ENCODE measurements at regions not wholly inside any gene's neighbourhood (a gene's known extent, or its start where the extent isn't known, plus 50 kb on each side); places are given as distances from the start of the nearest gene placed in this dataset.
A peak's percentile ranks its signal among the peaks of the same experiment; 100 is the strongest.

- no peak for DNase-seq (ENCODE audit: low read depth)
These were observed 377.1 kb downstream of the VPS13C start for GRCh38 chr15:61682891-61683735.

GRCh38 chr15:61681676-61682075 lies 378.6 kb downstream of the VPS13C start:
- DNase-seq (ENCODE audit: low read depth), result no peak

- no peak for DNase-seq (ENCODE audit: low read depth)
These were observed 379.2 kb downstream of the VPS13C start for GRCh38 chr15:61681038-61681418.

GRCh38 chr15:61680260-61681037 lies 379.8 kb downstream of the VPS13C start:
- DNase-seq (ENCODE audit: low read depth), result no peak

- DNase-seq (ENCODE audit: low read depth), result no peak
These were observed 388.5 kb downstream of the VPS13C start for GRCh38 chr15:61671736-61672135.

- no peak for DNase-seq (ENCODE audit: low read depth)
These were observed 391.8 kb downstream of the VPS13C start for GRCh38 chr15:61668444-61668843.

GRCh38 chr15:61661791-61662190 lies 398.5 kb downstream of the VPS13C start:
- no peak for DNase-seq (ENCODE audit: low read depth)

- no peak for DNase-seq (ENCODE audit: low read depth)
These were observed 399.7 kb downstream of the VPS13C start for GRCh38 chr15:61660579-61660978.

- DNase-seq (ENCODE audit: low read depth), result no peak
These were observed 400.6 kb downstream of the VPS13C start for GRCh38 chr15:61659566-61660190.

- no peak for DNase-seq (ENCODE audit: low read depth)
These were observed 402.8 kb downstream of the VPS13C start for GRCh38 chr15:61657461-61657860.

GRCh38 chr15:61656391-61656790 lies 403.9 kb downstream of the VPS13C start:
- no peak for DNase-seq (ENCODE audit: low read depth)

GRCh38 chr15:61655881-61656280 lies 404.4 kb downstream of the VPS13C start:
- DNase-seq (ENCODE audit: low read depth), result no peak

- no peak for DNase-seq (ENCODE audit: low read depth)
These were observed 405.3 kb downstream of the VPS13C start for GRCh38 chr15:61654918-61655317.

- DNase-seq (ENCODE audit: low read depth), result no peak
These were observed 406.1 kb downstream of the VPS13C start for GRCh38 chr15:61654002-61654740.

- DNase-seq (ENCODE audit: low read depth), result peak; percentile 1
These were observed 407.1 kb downstream of the VPS13C start for GRCh38 chr15:61653110-61653509.

GRCh38 chr15:61651267-61651666 lies 409.0 kb downstream of the VPS13C start:
- DNase-seq (ENCODE audit: low read depth), result no peak

- DNase-seq (ENCODE audit: low read depth), result no peak
These were observed 411.2 kb downstream of the VPS13C start for GRCh38 chr15:61649046-61649445.

- no peak for DNase-seq (ENCODE audit: low read depth)
These were observed 415.4 kb upstream of the RORA start for GRCh38 chr15:61644550-61644949.

GRCh38 chr15:61641645-61642044 lies 412.5 kb upstream of the RORA start:
- no peak for DNase-seq (ENCODE audit: low read depth)

GRCh38 chr15:61640756-61641155 lies 411.7 kb upstream of the RORA start:
- DNase-seq (ENCODE audit: low read depth), result no peak

GRCh38 chr15:61639491-61639890 lies 410.4 kb upstream of the RORA start:
- DNase-seq (ENCODE audit: low read depth), result no peak

- DNase-seq (ENCODE audit: low read depth), result no peak
These were observed 405.7 kb upstream of the RORA start for GRCh38 chr15:61634837-61635236.
